CD4-positive, alpha-beta T cell treated with Interleukin-21 for 1 hour (primary cell): ENCODE measurements at regions not wholly inside any gene's neighbourhood (a gene's known extent, or its start where the extent isn't known, plus 50 kb on each side); places are given as distances from the start of the nearest gene placed in this dataset.
"Not testable (repeated sequence)": the region's sequence is repeated elsewhere in the genome, so short reads cannot be mapped to it uniquely, and the experiment has no call there.

Experiments
- DNase-seq: peaks from one replicate; pipeline ENCODE4 v3.0.0-alpha.2; 2020

DNA sequence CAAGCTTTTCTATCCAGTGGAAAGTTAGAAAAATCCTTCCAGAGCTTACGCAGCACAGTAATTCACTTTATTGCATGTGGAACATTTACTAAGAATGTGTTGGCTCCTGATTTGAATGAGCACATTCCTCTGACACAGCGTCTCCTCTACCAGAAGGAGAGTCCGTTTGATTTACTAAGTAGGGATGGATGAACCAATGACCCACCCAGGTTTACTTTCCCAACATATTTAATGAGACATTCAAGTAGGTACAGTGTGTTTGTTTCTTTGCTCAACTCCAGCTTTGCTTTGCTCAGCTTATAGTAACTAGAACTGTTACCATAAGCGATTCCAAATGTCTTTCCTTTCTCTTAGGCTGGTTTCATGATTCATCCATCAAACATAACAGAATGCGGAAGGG, 161.7 kb downstream of the SMARCA1 start:
- no peak for DNase-seq

DNA sequence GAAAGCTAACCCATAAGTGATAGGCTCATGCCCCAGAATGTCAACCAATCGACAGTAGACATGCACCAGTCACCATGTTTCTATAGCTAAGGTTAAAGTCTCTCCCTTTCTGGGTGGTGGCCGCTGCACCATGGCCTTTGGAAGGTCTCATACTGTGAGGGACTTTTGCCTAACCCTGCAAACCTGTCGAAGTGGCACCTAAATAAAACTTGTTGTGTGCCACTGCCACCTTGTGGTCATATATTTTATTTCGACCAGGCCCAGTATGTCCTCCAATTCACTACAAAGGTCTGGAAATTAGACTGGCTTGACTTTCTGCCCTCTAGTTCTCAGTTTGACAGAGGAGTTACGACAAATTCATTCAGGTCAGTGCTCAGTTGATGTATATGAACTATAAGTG, 163.1 kb downstream of the SMARCA1 start:
- DNase-seq: peak; percentile 25

DNA sequence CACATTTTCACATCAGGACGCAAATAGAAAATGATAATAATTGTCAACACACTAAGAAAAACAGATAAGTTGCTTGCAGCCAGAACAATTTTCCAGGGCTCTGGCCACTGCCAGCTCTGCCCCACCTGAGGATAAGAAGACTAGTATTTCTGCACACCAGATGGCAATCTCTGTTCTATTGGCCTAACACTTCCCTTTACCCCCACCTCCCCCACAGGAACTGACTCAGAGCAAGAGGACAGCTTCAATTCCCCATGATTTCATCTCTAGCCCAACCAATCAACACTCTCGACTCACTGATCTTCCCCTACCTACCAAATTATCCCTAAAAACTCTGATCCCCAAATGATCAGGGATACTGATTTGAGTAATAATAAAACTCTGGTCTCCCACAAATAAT, 164.0 kb downstream of the SMARCA1 start:
- no peak for DNase-seq

DNA sequence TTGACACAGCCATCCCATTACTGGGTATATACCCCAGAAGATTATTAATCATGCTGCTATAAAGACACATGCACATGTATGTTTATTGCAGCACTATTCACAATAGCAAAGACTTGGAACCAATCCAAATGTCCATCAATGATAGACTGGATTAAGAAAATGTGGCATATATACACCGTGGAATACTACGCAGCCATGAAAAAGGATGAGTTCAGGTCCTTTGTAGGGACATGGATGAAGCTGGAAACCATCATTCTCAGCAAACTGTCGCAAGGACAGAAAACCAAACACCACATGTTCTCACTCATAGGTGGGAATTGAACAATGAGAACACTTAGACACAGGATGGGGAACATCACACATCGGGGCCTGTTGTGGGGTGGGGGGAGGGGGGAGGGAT, 165.9 kb downstream of the SMARCA1 start:
- not testable (repeated sequence) for DNase-seq

DNA sequence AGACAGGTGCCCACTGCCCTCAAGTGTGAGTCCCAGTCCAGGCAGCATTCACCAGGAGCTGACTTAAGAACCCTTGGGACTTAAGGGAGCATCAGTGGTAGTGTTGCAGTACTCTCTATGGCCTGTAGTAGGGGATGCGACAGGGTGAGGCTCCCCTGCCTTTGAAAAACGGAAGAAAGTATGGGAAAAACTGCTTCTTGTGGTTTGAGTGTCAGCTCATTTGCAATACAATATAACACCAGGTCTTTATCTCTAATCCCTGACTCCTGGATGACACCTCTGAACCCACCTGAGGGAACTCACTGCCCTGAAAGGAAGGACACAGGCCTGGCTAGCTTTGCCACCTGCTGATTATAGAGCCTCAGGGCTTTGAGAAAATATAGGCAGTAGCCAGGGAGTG, 176.0 kb downstream of the SMARCA1 start:
- DNase-seq: no peak

DNA sequence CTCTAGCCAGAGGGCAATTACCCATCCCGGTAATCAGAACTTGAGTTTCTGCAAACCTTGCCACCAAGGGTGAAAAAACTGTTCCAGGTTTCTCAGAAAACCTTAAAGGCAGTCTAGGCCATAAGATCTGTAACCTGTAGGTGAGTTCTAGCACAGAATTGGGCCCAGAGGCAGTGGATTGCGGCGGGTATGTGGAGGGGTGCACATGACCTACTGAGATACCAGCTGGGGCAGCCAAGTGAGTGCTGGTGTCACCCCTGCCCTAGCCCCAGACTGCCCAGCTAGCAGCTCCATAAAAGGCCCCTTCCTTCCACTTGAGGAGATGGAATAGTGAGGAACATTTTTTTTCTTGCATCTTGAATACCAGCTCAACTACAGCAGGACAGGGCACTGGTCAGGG, 176.7 kb downstream of the SMARCA1 start:
- DNase-seq: no peak

DNA sequence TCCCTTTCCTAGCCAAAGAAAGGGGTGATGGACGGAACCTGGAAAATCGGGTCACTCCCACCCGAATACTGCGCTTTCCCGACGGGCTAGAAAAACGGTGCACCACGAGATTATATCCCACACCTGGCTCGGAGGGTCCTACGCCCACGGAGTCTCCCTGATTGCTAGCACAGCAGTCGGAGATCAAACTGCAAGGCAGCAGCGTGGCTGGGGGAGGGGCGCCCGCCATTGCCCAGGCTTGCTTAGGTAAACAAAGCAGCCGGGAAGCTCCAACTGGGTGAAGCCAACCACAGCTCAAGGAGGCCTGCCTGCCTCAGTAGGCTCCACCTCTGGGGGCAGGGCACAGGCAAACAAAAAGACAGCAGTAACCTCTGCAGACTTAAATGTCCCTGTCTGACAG, 186.0 kb downstream of the SMARCA1 start:
- DNase-seq: not testable (repeated sequence)

DNA sequence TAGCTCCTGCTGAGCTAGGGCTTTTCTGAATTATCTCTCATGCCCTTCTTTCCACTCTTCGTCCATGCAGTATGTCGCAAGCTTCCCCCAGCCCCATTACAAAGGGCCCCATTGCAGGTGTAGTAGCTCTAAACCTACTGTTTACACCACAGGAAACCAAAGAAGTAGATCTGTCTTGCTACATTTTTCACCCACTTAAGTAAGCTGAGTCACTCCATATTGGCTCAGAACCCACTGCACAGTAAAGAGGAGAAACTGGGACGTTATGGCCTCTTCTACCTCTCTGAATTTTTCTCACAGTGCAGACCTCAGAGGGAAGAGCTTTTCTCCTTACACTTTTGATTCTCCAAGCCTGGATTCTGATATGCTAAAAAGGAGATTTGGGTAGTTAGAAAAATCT, 200.2 kb downstream of the SMARCA1 start:
- no peak for DNase-seq

DNA sequence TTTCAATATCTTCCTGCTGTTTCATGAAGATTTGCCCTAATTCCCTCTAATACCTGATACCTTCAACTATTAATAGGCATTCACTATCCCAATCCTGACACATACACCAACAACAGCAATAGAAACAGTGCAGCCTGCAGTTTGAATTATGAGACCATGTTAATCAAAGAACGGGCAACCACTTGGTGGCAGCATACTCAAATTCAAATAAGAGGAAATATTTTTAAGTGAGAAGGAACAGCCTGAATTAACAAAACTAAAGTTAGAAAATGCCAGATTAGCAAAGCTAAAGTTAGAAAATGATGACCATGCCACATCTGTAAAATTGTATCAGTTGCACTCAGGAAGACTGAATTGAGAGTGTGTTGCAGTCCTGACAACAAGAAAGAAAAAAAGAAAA, 204.9 kb downstream of the SMARCA1 start:
- no peak for DNase-seq

DNA sequence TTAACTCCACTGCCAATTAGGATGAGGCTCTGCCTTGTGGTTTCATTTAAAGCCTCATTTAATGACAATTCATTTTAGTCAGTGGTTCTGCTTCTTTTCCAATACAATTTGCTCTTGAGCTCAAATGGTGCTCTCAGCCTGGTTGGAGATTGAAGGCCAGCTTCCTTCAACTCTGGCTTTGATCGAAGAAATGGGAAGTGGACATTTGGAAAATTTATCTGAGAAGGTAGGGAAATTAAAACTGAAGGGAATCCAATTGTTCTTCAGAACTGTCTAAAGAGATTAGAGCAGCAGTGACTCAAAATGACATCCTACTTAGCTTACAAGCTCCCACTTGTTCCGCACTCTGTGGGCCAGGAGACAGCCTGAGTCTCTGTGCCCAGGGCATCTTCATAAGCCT, 206.8 kb downstream of the SMARCA1 start:
- DNase-seq: no peak

DNA sequence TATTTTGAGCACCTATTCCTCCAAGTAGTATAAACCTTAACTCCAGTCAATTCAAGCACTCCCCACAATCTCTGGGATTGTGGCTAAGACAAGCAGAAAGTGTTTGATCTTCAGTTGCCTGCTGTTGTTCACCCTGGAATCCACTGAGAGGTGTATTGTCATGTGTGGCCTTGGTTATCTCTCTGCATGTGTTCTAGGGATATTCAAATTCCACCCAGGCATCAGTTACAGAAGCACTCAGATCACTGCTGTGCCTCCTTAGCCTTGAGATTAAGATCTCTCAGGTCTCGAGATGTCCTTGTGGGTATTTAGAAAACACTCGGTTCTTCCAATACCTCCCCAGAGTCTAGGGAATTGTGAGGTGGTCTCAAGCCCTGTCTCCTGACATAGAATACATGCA, 213.3 kb downstream of the SMARCA1 start:
- DNase-seq: no peak

DNA sequence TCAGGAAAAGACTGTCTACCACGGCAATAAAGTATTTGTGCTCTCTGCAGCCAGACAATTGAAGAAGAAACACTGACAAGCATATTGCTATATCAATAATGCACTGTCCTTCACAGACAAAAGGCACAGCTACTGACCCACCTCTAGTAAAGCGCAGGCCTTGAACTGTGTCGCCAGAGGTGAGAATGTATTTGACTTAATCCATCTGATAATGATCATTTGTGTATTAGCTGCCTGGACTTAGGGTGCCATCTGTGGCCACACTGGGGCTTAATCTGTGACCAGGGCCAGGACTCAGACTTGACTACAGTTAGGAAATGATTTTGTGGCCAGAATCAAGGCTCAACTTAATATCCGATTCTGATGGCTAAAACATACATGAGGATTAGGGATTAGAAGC, 260.4 kb downstream of the SMARCA1 start:
- no peak for DNase-seq

DNA sequence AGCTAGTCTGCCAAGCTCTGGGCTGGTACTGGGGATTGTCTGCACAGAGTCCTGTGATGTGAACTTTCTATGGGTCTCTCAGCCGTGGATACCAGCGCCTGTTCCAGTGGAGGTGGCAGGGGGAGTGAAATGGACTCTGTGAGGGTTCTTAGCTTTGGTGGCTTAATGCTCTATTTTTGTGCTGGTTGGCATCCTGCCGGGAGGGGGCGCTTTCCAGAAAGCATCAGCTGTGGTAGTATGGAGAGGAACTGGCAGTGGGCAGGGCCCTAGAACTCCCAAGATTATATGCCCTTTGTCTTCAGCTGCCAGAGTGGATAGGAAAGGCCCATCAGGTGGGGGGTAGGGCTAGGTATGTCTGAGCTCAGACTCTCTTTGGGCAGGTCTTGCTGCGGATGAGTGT, 267.8 kb downstream of the SMARCA1 start:
- DNase-seq: not testable (repeated sequence)

DNA sequence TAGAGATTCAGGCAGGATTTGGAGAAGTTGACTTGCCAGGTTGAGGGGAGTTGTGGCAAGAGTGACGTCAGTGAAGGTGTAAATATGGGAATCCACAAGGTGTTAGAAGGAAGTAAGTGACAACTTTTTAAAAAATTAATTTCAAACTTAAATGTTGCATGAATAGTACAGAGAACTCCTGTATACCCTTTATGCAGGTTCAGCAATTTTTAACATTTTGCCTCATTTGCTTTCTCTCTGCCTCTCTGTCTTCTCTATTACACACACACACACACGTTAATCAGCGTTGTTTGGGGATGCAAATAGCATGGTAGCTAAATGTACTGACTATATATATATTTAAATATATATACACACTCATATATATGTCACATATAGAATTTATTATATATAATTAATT, 273.7 kb downstream of the SMARCA1 start:
- DNase-seq: no peak

DNA sequence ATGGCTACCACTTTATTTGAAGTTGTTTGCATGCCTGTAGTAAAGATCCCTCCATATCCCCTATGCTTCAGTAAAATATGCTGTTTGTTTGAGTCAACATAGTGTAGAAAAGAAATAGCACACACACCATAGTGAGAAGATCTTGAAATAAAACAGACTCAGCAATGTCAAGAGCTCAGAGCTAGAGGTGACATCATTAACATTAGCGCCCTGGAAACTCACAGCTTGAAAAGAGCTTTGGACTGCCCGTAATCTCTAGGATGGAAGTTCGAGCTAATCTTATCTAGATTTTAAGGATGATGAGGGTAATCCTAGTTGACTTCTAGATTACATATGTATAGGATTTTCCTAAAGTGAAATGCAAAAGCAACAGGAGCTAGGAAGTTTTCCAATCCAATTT, 275.6 kb downstream of the SMARCA1 start:
- no peak for DNase-seq

DNA sequence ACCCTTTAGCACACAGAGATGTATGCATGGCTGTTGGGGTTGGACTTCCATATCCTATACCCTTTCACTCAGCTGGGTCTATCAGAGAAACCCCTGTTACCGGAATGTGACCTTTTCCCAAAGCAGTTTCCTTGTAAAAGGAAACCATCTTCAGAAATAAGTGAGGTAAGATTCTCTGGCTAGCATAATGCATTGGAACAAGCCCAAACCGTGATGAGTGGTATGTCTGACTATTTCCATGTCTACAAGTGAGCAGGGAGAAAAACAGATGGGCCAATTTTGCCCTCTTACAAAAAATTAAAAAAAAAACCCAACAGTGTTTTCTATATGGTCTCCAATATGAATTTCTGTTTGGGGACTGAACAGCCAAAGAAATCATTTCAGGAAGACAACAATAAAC, 283.9 kb downstream of the SMARCA1 start:
- DNase-seq: no peak

DNA sequence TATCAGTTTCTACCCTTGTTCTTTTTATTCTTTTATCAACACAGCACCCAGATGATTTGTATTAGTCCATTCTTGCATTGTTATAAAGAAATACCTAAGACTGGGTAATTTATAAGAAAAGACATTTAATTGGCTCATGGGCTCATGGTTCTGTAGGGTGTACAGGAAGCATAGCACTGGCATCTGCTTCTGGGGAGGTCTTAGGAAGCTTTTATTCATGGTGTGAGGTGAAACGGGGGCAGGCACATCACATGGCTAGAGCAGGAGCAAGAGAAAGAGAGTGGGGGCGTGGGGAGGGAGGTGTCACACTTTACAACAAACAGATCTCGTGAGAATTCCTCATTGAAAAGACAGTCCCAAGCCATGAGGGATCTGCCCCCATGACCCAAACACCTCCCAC, 285.3 kb downstream of the SMARCA1 start:
- no peak for DNase-seq

DNA sequence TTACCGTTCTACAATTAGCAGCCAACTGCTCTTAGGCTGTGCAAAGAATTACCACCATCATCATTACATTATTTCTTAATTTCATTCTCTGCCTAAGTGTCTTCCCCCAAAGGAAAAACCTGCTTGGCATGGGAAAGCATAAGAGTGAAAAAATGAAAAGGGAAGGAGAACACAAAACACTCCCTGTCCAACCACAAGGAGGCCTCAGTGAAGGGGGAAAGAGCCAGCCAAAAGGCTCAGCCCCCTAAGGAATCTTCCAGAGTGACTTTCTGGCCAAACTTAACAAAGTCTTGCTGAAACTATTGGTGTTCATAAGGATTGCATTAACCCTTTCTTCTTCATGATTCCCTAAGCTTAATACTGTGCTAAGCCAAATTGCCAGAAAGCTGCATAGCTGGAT, 287.4 kb downstream of the SMARCA1 start:
- no peak for DNase-seq

DNA sequence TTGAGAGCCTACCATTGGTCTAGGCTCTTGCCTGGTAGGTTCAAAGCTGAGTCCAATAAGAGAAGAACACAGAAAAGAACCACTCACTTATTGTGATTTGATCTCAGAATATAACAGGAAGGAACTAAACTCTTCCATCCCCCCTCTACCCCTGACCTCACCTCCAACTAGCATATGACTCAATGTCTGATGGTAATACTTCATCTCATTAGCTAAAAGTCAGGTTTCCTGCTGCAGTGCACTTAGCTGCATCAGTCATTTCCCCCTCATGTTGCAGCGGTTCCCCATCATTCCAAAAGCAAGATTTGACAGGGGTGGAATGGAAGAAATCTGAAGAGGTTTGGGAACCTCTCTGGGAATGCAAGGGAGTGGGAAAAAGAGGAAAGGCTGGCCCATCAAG, 289.5 kb downstream of the SMARCA1 start:
- no peak for DNase-seq

DNA sequence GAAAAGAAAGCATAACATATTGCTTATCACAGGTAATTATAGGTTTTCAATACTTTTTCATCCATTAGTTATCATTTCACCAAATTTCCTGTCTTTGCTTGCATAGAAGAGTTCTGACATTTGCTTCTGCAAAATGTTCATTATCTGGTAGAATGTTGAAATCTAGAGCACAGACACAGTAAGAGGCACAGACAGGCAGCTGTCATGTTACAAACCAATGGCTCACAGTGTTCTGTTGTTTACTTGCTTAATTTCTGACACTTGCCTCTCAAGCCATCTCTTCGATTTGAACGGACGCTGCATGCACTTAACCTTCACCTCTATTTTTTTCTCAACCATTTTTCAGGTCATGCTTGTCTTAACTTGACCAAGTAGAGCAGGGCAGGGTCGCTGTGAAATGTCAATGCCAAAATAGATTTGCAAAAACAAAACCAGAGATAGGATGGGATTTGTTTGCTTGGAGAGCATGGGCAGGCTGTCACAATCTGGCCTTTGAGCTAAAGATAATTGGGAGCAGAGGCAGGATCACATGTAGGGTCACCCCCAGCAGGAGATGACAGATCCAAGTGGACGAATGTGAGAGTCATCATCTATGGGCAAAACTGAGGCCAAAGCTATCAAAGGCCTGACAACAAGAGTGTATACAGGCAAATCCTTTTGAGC, 292.3 kb downstream of the SMARCA1 start:
- no peak for DNase-seq

DNA sequence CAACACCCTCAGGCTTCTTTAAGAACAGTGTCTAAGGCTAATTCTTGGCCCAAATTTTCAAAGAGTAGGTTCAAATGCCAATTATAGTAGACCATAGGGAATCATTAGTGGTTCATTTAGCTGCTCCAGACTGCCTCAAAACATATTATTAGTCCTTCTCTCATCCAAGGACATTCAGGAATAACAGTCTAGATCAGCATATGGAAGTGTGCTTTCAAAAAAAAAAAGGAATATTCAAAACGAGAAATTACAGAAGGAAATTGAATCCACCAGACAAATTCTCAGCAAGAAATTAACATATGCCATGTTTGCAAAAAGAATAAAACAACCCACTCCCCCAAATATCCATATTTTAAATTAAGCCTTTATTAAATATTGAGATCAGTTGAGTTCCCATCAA, 293.1 kb downstream of the SMARCA1 start:
- no peak for DNase-seq

DNA sequence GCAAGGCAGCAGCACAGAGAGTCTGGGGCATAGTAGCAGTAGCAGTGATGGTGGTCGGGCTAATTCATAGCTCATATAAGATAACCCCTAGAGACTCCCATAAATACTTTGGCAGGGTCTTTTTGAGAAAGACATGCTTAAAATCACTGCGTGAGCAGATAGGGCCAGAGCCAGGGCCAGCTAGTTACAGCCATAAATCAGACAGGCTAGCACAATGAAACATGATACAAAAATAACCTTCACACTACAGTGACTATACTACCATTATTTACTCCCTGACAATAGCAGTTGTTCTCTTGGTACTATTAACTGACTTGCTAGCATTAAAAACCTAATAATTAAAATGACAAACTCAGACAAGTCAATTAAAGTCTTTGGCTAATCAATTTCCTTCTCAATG, 295.9 kb downstream of the SMARCA1 start:
- DNase-seq: no peak

DNA sequence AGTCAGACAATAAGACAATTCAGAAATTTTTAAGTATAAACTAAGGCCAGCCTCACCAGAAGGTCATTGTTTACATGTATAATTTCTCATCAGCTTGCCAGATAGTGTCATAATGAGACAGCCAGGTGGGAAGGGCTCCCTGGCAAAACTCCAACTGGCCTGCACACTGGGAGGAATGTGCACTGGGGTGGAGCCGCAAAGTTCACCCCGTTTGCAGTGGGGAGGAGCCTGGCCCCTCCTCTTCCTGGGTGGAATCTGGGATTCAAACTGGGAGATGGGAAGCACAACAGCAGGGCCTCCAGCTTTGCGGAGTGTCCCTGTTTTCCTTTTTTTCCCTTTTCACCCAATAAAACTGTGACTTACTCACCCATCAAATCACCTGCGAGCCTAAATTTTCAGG, 329.9 kb downstream of the SMARCA1 start:
- DNase-seq: no peak

DNA sequence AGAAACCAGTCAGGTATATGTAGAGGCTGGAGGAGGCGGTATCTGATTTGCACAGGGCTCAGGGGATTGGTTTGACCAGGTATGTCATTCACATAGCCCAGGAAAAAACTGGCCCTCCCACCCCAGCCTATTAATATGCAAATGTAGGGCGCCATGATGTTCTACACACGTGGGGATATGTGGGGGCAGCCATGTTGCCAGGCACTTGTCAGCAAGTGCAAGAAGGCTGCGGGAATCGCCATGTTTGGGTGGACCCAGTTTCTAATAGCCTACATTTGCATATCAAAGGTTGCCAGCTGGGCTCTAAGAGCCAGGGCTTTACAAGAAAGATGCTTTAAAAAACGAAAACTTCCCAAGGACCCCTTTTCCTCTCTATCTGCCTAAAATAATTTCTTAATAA, 335.1 kb downstream of the SMARCA1 start:
- DNase-seq: no peak

DNA sequence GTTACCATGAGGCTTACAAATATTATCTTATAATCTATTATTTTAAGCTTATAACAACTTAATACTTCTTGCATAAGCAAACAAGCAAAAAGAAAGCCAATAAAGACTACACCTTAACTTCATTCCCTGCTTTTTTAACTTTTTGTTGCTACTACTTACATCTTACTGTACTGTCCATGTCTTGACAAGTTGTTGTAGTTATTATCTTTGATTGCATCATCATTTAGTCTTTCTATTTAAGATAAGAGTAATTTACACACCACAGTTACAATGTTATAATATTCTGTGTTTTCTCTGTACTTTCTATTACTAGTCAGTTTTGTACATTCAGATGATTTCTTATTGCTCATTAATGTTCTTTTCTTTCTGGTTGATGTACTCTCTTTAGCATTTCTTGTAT, 346.6 kb downstream of the SMARCA1 start:
- no peak for DNase-seq

DNA sequence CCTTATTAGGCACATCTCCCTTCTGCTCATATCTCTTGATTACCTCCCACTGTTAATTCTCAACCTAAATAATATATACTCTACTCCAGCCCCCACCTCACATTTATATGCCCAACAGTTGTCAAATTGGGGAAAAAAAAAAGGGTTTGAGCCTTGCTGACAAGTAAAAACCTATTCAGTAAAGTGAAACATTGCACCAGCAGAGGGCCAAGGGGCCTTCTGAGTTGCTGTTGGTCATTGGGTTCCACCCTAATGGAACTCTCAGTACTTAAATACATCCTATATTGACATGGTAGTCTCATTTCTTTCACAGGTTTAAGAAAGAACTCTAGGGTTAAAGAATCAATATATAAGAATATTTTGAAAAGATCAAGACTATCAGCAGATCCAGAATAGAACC, 362.2 kb downstream of the SMARCA1 start:
- DNase-seq: no peak
